ENCODE measurements at regions not wholly inside any gene's neighbourhood (a gene's known extent, or its start where the extent isn't known, plus 50 kb on each side); places are given as distances from the start of the nearest gene placed in this dataset.
"Not testable (repeated sequence)": the region's sequence is repeated elsewhere in the genome, so short reads cannot be mapped to it uniquely, and the experiment has no call there.

DNA sequence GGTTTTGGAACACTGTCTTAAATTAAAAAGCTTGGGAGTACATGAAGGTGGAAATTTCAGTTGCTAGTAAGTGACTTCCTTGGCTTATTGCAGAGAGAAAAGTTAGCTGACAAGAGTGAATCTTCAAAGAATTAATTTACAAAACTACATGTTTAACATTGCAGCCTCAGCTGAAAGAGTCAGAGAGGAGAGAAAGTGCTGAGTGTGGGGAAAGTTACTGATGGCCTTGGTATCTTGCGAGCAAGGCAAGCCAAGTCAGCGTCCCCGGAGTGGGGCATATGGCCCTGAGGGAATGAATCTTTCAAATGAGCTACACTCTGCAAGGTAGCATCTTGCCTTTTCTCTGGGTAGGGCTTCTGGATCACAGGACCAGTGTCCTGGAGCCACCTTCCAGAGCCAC lies 131.3 kb downstream of the LPIN1 start:
- H3K4me3 ChIP-seq, result no peak overlapping the region
- H3K27ac ChIP-seq, result no peak overlapping the region
- DNase-seq (ENCODE audit: low spot score), result peak; percentile 21
- no peak for TF ChIP-seq CTCF (IDR thresholded peaks at IDR 0.05)

DNA sequence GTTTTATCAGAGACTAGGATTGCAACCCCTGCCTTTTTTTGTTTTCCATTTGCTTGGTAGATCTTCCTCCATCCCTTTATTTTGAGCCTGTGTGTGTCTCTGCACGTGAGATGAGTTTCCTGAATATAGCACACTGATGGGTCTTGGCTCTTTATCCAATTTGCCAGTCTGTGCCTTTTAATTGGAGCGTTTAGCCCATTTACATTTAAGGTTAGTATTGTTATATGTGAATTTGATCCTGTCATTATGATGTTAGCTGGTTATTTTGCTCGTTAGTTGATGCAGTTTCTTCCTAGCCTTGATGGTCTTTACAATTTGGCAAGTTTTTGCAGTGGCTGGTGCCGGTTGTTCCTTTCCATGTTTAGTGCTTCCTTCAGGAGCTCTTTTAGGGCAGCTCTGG lies 138.8 kb downstream of the LPIN1 start:
- not testable (repeated sequence) for H3K4me3 ChIP-seq; DNase-seq (ENCODE audit: low spot score); H3K27ac ChIP-seq

DNA sequence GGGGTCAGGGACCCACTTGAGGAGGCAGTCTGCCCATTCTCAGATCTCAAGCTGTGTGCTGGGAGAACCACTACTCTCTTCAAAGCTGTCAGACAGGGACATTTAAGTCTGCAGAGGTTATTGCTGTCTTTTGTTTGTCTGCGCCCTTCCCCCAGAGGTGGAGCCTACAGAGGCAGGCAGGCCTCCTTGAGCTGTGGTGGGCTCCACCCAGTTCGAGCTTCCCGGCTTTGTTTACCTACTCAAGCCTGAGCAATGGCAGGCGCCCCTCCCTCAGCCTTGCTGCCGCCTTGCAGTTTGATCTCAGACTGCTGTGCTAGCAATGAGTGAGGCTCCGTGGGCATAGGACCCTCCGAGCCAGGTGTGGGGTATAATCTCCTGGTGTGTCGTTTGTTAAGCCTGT lies 140.5 kb downstream of the LPIN1 start:
- DNase-seq (ENCODE audit: low spot score), result peak; percentile 24
- H3K27ac ChIP-seq, H3K4me3 ChIP-seq: not testable (repeated sequence)

GRCh38 chr2:11889101-11889850 lies 142.8 kb downstream of the LPIN1 start:
- H3K27ac ChIP-seq, result no peak overlapping the region
- no peak overlapping the region for H3K4me3 ChIP-seq
- DNase-seq (ENCODE audit: low spot score), result no peak
- no peak for TF ChIP-seq CTCF (IDR thresholded peaks at IDR 0.05)

DNA sequence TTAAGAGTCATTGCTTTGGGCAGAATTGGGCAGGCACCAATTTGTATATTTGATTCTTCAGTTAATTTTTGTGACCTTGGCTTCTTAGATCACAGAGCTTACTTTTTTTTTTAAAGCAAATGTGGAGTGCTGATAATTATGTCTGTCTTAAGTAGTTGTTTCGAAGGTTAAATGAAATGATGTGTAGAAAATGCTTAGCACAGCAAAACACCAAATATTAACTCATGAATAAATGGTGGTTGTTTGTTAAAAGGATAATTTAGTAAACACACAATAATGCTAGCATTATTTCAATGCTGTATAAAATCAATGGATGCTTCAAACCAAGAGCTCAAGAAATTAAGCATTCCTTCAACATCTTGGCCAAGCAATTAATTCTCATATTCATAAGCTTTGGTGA lies 143.4 kb downstream of the LPIN1 start:
- DNase-seq (ENCODE audit: low spot score), result no peak
- Histone ChIP-seq H3K4me3 (no peak overlapping the region), H3K27ac (no peak overlapping the region)
- TF ChIP-seq CTCF (IDR thresholded peaks at IDR 0.05), result no peak

GRCh38 chr2:11891028-11891427 lies 144.6 kb downstream of the LPIN1 start:
- Histone ChIP-seq H3K27ac (no peak overlapping the region), H3K4me3 (no peak overlapping the region)
- no peak for TF ChIP-seq CTCF (IDR thresholded peaks at IDR 0.05)
- DNase-seq (ENCODE audit: low spot score), result peak; percentile 5

DNA sequence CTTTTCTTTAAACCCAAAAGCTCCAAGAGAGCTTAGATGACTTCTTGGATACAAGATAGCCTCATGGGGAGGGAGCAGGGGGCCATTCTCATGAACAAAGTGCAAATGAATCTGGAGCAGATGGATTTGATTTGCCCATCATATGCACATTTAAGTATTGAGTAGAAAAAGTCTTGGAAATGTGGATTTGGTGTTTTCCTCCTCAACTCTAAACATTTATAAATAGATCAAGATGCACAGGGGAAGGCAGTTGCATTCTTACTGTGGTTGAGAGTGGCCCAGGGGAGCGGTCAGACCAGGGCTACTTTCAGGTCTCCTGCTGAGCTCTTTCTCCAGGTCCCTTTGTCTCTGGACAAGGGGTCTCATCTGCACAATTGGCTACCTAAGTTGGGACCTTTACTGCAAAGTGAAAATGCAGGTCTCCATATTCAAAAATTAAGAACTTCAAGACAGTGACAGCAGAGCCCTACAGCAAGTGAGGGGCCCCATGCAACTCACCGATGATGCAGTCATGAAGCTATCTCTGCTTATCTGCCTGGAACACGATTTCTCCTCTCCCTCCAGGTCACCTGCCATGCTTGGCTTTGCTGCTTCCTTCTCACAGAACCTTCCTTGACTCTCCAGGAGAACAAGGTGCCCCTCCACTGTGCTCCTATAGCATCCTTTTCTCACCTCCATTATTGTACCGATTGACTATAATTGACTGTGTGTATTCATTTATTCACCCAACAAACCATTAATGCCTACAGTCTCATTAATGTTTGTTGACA lies 145.4 kb downstream of the LPIN1 start:
- no peak for TF ChIP-seq CTCF (IDR thresholded peaks at IDR 0.05)
- no peak overlapping the region for H3K4me3 ChIP-seq
- peak; percentile 7 for DNase-seq (ENCODE audit: low spot score)
- no peak overlapping the region for H3K27ac ChIP-seq

DNA sequence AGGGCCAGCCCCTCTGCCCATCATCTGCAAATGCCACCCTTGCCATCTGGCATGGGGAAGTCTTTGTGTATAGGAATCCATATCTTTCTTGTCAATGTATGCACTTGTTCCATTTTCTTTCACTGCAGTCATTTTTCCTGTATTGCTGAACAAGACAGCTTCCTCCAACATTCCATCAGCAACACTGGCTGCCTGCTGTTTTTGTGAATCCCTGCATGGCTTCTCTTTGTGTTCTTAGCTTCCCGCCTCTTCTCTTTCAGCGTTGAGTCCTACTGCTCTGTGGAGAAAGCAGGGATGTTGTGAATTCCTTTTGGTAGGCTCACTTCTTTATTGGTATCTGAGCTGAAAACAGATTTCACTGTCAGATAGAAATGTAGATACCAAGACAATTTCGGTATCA lies 150.0 kb downstream of the LPIN1 start:
- TF ChIP-seq CTCF (IDR thresholded peaks at IDR 0.05), result no peak
- no peak overlapping the region for H3K4me3 ChIP-seq
- H3K27ac ChIP-seq, result no peak overlapping the region
- peak; percentile 38 for DNase-seq (ENCODE audit: low spot score)

Measured in coronary artery (tissue), 2 donors.